Thyroid gland (tissue), 4 donors: ENCODE measurements at regions not wholly inside any gene's neighbourhood (a gene's known extent, or its start where the extent isn't known, plus 50 kb on each side); places are given as distances from the start of the nearest gene placed in this dataset.

ENCODE experiments used
- CTCF ChIP-seq, 6 experiments: fragments of 200-600 bp in 3 of 6; fragments of 450-650 bp in 3 of 6; sonication (generic) in 3 of 6; IDR thresholded peaks; one replicate each; pipeline ENCODE4 v1.5.1; 2016 to 2019; ENCODE audit warnings: antibody characterized with exemption in 6 of 6, mild to moderate bottlenecking in 2 of 6, inconsistent platforms in 1 of 6, moderate library complexity in 1 of 6
- POLR2A ChIP-seq, 2 donors: fragments of 450-650 bp; IDR thresholded peaks; one replicate each; pipeline ENCODE4 v1.6.1; 2017; ENCODE audit warnings: antibody characterized with exemption in 2 of 2, mild to moderate bottlenecking in 2 of 2, moderate library complexity in 1 of 2

- TF ChIP-seq CTCF (IDR thresholded peaks at IDR 0.05) (no peak), POLR2A (IDR thresholded peaks at IDR 0.05) (no peak)
Measured at GRCh38 chr13:50071379-50071778, 56.1 kb downstream of the KCNRG start.
